WTC11 (cell line): ENCODE measurements at regions not wholly inside any gene's neighbourhood (a gene's known extent, or its start where the extent isn't known, plus 50 kb on each side); places are given as distances from the start of the nearest gene placed in this dataset.

ENCODE experiments used
- CREM ChIP-seq: sonication (generic); formaldehyde crosslinking; IDR thresholded peaks from 2 replicates; pipeline ENCODE4 v1.8.1; 2022; ENCODE audit warnings: mild to moderate bottlenecking, missing genetic modification reagents, moderate library complexity
- CTCF ChIP-seq: fragments of 200-600 bp; IDR thresholded peaks from 2 replicates; pipeline ENCODE4 v1.8.0; 2022; ENCODE audit warnings: antibody characterized with exemption
- ESRRA ChIP-seq: sonication (generic); formaldehyde crosslinking; IDR thresholded peaks from 2 replicates; pipeline ENCODE4 v1.8.1; 2022; ENCODE audit warnings: mild to moderate bottlenecking, missing genetic modification reagents, borderline replicate concordance
- ETV6 ChIP-seq: sonication (generic); formaldehyde crosslinking; IDR thresholded peaks from 2 replicates; pipeline ENCODE4 v1.8.1; 2022; ENCODE audit warnings: mild to moderate bottlenecking, missing genetic modification reagents
- GABPB1 ChIP-seq: sonication (generic); formaldehyde crosslinking; IDR thresholded peaks from 2 replicates; pipeline ENCODE4 v1.8.1; 2023; ENCODE audit warnings: mild to moderate bottlenecking, missing genetic modification reagents
- JUN ChIP-seq: sonication (generic); formaldehyde crosslinking; IDR thresholded peaks from 2 replicates; pipeline ENCODE4 v1.8.0; 2023; ENCODE audit warnings: mild to moderate bottlenecking, missing genetic modification reagents
- MYBL2 ChIP-seq: sonication (generic); formaldehyde crosslinking; IDR thresholded peaks from 2 replicates; pipeline ENCODE4 v1.8.1; 2023; ENCODE audit warnings: mild to moderate bottlenecking, moderate library complexity, missing genetic modification reagents
- ZNF317 ChIP-seq: sonication (generic); formaldehyde crosslinking; IDR thresholded peaks from 2 replicates; pipeline ENCODE4 v1.8.1; 2023; ENCODE audit warnings: low read depth, mild to moderate bottlenecking, moderate library complexity, missing genetic modification reagents, borderline replicate concordance
- ZNF512 ChIP-seq: sonication (generic); formaldehyde crosslinking; IDR thresholded peaks from 2 replicates; pipeline ENCODE4 v1.8.1; 2022; ENCODE audit warnings: missing genetic modification reagents, borderline replicate concordance
- TF ChIP-seq, protein P1 (sequence below): sonication (generic); formaldehyde crosslinking; conservative IDR thresholded peaks from 2 replicates; pipeline ENCODE4 v1.8.1; 2023; ENCODE audit warnings: mild to moderate bottlenecking, low read depth, missing genetic modification reagents, moderate library complexity
- TF ChIP-seq, protein P2 (sequence below): sonication (generic); formaldehyde crosslinking; IDR thresholded peaks from 2 replicates; pipeline ENCODE4 v1.8.0; 2022; ENCODE audit warnings: mild to moderate bottlenecking, missing genetic modification reagents
- TF ChIP-seq, protein P3 (sequence below): sonication (generic); formaldehyde crosslinking; conservative IDR thresholded peaks from 2 replicates; pipeline ENCODE4 v1.8.1; 2022; ENCODE audit warnings: mild to moderate bottlenecking, missing genetic modification reagents
- TF ChIP-seq, protein P4 (sequence below): sonication (generic); formaldehyde crosslinking; IDR thresholded peaks from 2 replicates; pipeline ENCODE4 v1.8.1; 2023; ENCODE audit warnings: mild to moderate bottlenecking, missing genetic modification reagents

DNA sequence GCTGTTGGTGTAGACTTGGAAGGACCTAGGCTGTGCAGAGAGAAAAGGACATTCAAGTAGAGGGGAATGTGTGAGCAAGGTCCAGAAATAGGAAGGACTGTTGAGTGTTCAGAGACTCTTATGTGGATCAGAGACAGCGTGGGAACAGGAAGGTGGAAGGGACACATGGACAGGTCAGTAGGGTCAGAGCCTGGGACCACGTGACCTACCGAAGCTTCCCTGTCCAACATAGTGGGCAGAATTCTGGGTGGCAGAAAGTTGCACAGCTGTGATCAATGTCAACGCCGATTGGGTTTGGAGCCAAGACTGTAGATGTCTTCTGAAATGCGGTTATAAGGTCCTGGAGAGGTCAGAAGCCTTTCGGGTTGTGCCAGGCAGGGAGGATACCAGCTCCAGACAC, 195.9 kb upstream of the MKI67 start:
- TF ChIP-seq, protein P1, sequence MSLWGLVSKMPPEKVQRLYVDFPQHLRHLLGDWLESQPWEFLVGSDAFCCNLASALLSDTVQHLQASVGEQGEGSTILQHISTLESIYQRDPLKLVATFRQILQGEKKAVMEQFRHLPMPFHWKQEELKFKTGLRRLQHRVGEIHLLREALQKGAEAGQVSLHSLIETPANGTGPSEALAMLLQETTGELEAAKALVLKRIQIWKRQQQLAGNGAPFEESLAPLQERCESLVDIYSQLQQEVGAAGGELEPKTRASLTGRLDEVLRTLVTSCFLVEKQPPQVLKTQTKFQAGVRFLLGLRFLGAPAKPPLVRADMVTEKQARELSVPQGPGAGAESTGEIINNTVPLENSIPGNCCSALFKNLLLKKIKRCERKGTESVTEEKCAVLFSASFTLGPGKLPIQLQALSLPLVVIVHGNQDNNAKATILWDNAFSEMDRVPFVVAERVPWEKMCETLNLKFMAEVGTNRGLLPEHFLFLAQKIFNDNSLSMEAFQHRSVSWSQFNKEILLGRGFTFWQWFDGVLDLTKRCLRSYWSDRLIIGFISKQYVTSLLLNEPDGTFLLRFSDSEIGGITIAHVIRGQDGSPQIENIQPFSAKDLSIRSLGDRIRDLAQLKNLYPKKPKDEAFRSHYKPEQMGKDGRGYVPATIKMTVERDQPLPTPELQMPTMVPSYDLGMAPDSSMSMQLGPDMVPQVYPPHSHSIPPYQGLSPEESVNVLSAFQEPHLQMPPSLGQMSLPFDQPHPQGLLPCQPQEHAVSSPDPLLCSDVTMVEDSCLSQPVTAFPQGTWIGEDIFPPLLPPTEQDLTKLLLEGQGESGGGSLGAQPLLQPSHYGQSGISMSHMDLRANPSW (CRISPR knock-in tag), result no peak
- TF ChIP-seq GABPB1 (CRISPR knock-in tag) (no peak), ESRRA (no peak), CTCF (no peak), ETV6 (CRISPR knock-in tag) (no peak), ZNF512 (CRISPR knock-in tag) (no peak), ZNF317 (CRISPR knock-in tag) (no peak), JUN (CRISPR knock-in tag) (no peak), MYBL2 (CRISPR knock-in tag) (no peak), CREM (CRISPR knock-in tag) (no peak)
- TF ChIP-seq, protein P2, sequence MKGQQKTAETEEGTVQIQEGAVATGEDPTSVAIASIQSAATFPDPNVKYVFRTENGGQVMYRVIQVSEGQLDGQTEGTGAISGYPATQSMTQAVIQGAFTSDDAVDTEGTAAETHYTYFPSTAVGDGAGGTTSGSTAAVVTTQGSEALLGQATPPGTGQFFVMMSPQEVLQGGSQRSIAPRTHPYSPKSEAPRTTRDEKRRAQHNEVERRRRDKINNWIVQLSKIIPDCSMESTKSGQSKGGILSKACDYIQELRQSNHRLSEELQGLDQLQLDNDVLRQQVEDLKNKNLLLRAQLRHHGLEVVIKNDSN, result no peak
- TF ChIP-seq, protein P3, sequence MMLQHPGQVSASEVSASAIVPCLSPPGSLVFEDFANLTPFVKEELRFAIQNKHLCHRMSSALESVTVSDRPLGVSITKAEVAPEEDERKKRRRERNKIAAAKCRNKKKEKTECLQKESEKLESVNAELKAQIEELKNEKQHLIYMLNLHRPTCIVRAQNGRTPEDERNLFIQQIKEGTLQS, result no peak
- TF ChIP-seq, protein P4, sequence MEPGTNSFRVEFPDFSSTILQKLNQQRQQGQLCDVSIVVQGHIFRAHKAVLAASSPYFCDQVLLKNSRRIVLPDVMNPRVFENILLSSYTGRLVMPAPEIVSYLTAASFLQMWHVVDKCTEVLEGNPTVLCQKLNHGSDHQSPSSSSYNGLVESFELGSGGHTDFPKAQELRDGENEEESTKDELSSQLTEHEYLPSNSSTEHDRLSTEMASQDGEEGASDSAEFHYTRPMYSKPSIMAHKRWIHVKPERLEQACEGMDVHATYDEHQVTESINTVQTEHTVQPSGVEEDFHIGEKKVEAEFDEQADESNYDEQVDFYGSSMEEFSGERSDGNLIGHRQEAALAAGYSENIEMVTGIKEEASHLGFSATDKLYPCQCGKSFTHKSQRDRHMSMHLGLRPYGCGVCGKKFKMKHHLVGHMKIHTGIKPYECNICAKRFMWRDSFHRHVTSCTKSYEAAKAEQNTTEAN, result no peak
